HCT116 (cell line): ENCODE measurements at regions not wholly inside any gene's neighbourhood (a gene's known extent, or its start where the extent isn't known, plus 50 kb on each side); places are given as distances from the start of the nearest gene placed in this dataset.
A peak's percentile ranks its signal among the peaks of the same experiment; 100 is the strongest.
"Not testable (repeated sequence)": the region's sequence is repeated elsewhere in the genome, so short reads cannot be mapped to it uniquely, and the experiment has no call there.

Experiments
- ATAC-seq: fragments of 200-7000 bp; cut with Tn5 transposase; 2 replicates; pipeline ENCODE4 v1.9.1; 2020; ENCODE audit warnings: mild to moderate bottlenecking, moderate library complexity
- BruUV-seq: library from RNA; stranded (reverse); fragments of 400-500 nt; replicated peaks from 2 replicates; lab custom pipeline; 2021; lab: Mats Ljungman, UMichigan
- CTCF ChIA-PET: fragments of 300-600 bp; sonication (Branson Sonifier 250); formaldehyde crosslinking; loops from one replicate; lab custom pipeline; 2021; ENCODE audit warnings: antibody characterized with exemption; lab: Charles Lee
- POLR2A ChIA-PET: fragments of 300-600, 350-600 bp; sonication (Branson Sonifier 250); formaldehyde crosslinking; loops from one replicate; lab custom pipeline; 2021; ENCODE audit warnings: antibody characterized with exemption; lab: Charles Lee
- RAD21 ChIA-PET, 2 experiments: fragments of 300-600 bp; sonication (Branson Sonifier 250); formaldehyde crosslinking; loops; one replicate each; lab custom pipeline; 2023; ENCODE audit warnings: low total read pairs in 2 of 2; ENCODE audit not compliant: uncharacterized antibody in 2 of 2, unreplicated experiment in 2 of 2, low non-redundant PET in 1 of 2; lab: Charles Lee
- DNase-seq: peaks from one replicate; pipeline ENCODE4 v3.0.0-alpha.2; 2010; ENCODE audit warnings: low read depth, low spot score
- H2AFZ ChIP-seq: fragments of 200-600 bp; shearing (Covaris generic), sonication (generic); 2 replicates; pipeline ENCODE4 v1.6.1; 2017; ENCODE audit warnings: low read depth, mixed run types, mixed read lengths, antibody characterized with exemption, low read length; ENCODE audit not compliant: poor library complexity, severe bottlenecking
- H3K27ac ChIP-seq: 2 replicates; pipeline ENCODE4 v1.5.1; 2012; ENCODE audit warnings: low read depth, low read length
- H3K27me3 ChIP-seq: fragments of 200-600 bp; sonication (generic); 2 replicates; pipeline ENCODE4 v1.6.1; 2016; ENCODE audit warnings: mixed run types, low read length, mixed read lengths; ENCODE audit not compliant: insufficient read depth
- H3K36me3 ChIP-seq, 2 experiments: fragments of 200-500 bp in 1 of 2; fragments of 200-600 bp in 1 of 2; sonication (Bioruptor generic) in 1 of 2; sonication (generic) in 1 of 2; 2 replicates each; pipeline versions ENCODE4 v1.5.1 to v1.6.1; 2014 to 2016; ENCODE audit warnings: low read length in 2 of 2, inconsistent platforms in 1 of 2, mixed read lengths in 1 of 2, mixed run types in 1 of 2; ENCODE audit not compliant: insufficient read depth in 2 of 2, control insufficient read depth in 1 of 2
- H3K4me1 ChIP-seq, 2 experiments: fragments of 200-600 bp in 1 of 2; sonication (generic) in 1 of 2; 2 replicates each; pipeline versions ENCODE4 v1.5.1 to v1.6.1; 2012 to 2017; ENCODE audit warnings: low read length in 2 of 2, inconsistent platforms in 1 of 2, mild to moderate bottlenecking in 1 of 2, mixed read lengths in 1 of 2, mixed run types in 1 of 2, moderate library complexity in 1 of 2; ENCODE audit not compliant: insufficient read depth in 2 of 2, control insufficient read depth in 1 of 2
- H3K4me2 ChIP-seq: fragments of 200-600 bp; sonication (generic); 2 replicates; pipeline ENCODE4 v1.6.1; 2017; ENCODE audit warnings: mixed run types, low read length, mixed read lengths
- H3K4me3 ChIP-seq, 2 experiments: fragments of 200-600 bp in 1 of 2; sonication (generic) in 1 of 2; replicated peaks in 1 of 2; 2 replicates each; pipeline ENCODE4 v1.5.1; 2011 to 2016; ENCODE audit warnings: low read length in 2 of 2, control low read depth in 1 of 2, low read depth in 1 of 2, mild to moderate bottlenecking in 1 of 2, mixed read lengths in 1 of 2, mixed run types in 1 of 2
- H3K79me2 ChIP-seq: fragments of 200-600 bp; sonication (generic); 2 replicates; pipeline ENCODE4 v1.6.1; 2017; ENCODE audit warnings: mild to moderate bottlenecking, mixed run types, low read length, moderate library complexity, mixed read lengths; ENCODE audit not compliant: insufficient read depth
- H3K9ac ChIP-seq: fragments of 200-600 bp; sonication (generic); 2 replicates; pipeline ENCODE4 v1.6.1; 2016; ENCODE audit warnings: low read length, mixed read lengths
- H3K9me2 ChIP-seq: fragments of 200-600 bp; sonication (generic), shearing (Covaris generic); 2 replicates; pipeline ENCODE4 v1.6.1; 2017; ENCODE audit warnings: mixed run types, mild to moderate bottlenecking, moderate library complexity; ENCODE audit not compliant: insufficient read depth
- H3K9me3 ChIP-seq, 2 experiments: fragments of 200-500 bp in 1 of 2; fragments of 200-600 bp in 1 of 2; sonication (Bioruptor generic) in 1 of 2; sonication (generic) in 1 of 2; 2 replicates each; pipeline ENCODE4 v1.6.1; 2014 to 2017; ENCODE audit warnings: low read length in 2 of 2, mixed read lengths in 2 of 2, inconsistent platforms in 1 of 2, low read depth in 1 of 2, mild to moderate bottlenecking in 1 of 2, mixed run types in 1 of 2, moderate library complexity in 1 of 2; ENCODE audit not compliant: control insufficient read depth in 1 of 2, insufficient read depth in 1 of 2
- H4K20me1 ChIP-seq: fragments of 200-600 bp; sonication (generic), shearing (Covaris generic); 2 replicates; pipeline ENCODE4 v1.6.1; 2017; ENCODE audit warnings: mixed run types, mild to moderate bottlenecking, moderate library complexity; ENCODE audit not compliant: insufficient read depth
- CEBPB ChIP-seq: IDR thresholded peaks from 2 replicates; pipeline ENCODE4 v1.6.1; 2012; ENCODE audit warnings: low read depth
- CTCF ChIP-seq, 3 experiments: fragments of 200-600 bp in 1 of 3; sonication (generic) in 1 of 3; IDR thresholded peaks in 2 of 3; conservative IDR thresholded peaks in 1 of 3; 2 replicates each; pipeline ENCODE4 v1.5.1; 2012 to 2017; ENCODE audit warnings: low read depth in 2 of 3, low read length in 2 of 3, antibody characterized with exemption in 1 of 3, borderline replicate concordance in 1 of 3, control low read depth in 1 of 3, mild to moderate bottlenecking in 1 of 3, mixed read lengths in 1 of 3, mixed run types in 1 of 3, moderate library complexity in 1 of 3; ENCODE audit not compliant: insufficient read depth in 1 of 3
- MAX ChIP-seq: IDR thresholded peaks from 2 replicates; pipeline ENCODE4 v1.6.1; 2012
- REST ChIP-seq: IDR thresholded peaks from 2 replicates; pipeline ENCODE4 v1.6.1; 2012; ENCODE audit warnings: low read depth
- SP1 ChIP-seq: IDR thresholded peaks from 2 replicates; pipeline ENCODE4 v1.6.1; 2012; ENCODE audit warnings: low read depth
- intact Hi-C: fragments of 100-400 bp; cut with micrococcal nuclease; formaldehyde crosslinking; loops from 2 replicates; pipeline ENCODE4 v1.10.0; 2022

GRCh38 chr3:23728601-23729117, 77.1 kb upstream of the UBE2E1 start:
- no peaks in the 10 kb centered on the region for H3K9me3 ChIP-seq
- no peaks in the 10 kb centered on the region for H3K27me3 ChIP-seq
- ChIA-PET CTCF (no interaction called here), POLR2A (interaction anchor here (1.3 kb wide), 1 partner anchor 13 kb away, joined by 3 read pairs; no protein-coding TSS in a partner anchor), RAD21 (no interaction called here)
- no peaks in the 10 kb centered on the region for H3K79me2 ChIP-seq
- peak overlapping the region; percentile 1 for H2AFZ ChIP-seq
- H3K9ac ChIP-seq: no peak overlapping the region
- H3K4me3 ChIP-seq: no peak overlapping the region
- peaks cover 13 to 34% of the 10 kb centered on the region in 2 experiments for H3K4me1 ChIP-seq
- ATAC-seq (peak; percentile 48; the same call in 1 of the 2 replicates), DNase-seq (no peak)
- H4K20me1 ChIP-seq: no peaks in the 10 kb centered on the region
- no TSS peak for BruUV-seq
- TF ChIP-seq CTCF (IDR thresholded peaks at IDR 0.05 in 2 of 3, conservative IDR thresholded peaks at IDR 0.05 in 1 of 3; ENCODE audit: borderline replicate concordance in 1 of 3, insufficient read depth in 1 of 3, low read depth in 2 of 3, low read length in 2 of 3) (no peak), REST (no peak), CEBPB (no peak), SP1 (no peak), MAX (no peak)
- no peaks in the 10 kb centered on the region for H3K36me3 ChIP-seq
- H3K27ac ChIP-seq: no peak overlapping the region
- intact Hi-C loops: no loop called here
- H3K4me2 ChIP-seq: peak overlapping the region; percentile 2
- no peaks in the 10 kb centered on the region for H3K9me2 ChIP-seq

- H3K27ac ChIP-seq, H3K27me3 ChIP-seq, H3K79me2 ChIP-seq, H3K36me3 ChIP-seq, H3K9me3 ChIP-seq, BruUV-seq, H3K4me3 ChIP-seq, RAD21 ChIA-PET, DNase-seq, H2AFZ ChIP-seq, H3K9ac ChIP-seq, POLR2A ChIA-PET, CTCF ChIA-PET, intact Hi-C loops, H3K9me2 ChIP-seq, H4K20me1 ChIP-seq: not testable (repeated sequence)
- H3K4me2 ChIP-seq: peak overlapping the region; percentile 2; the same call in 1 of the 2 replicates
- ATAC-seq: peak; percentile 3; the same call in 1 of the 2 replicates
- H3K4me1 ChIP-seq: peaks cover 13 to 39% of the 10 kb centered on the region in 2 experiments
Measured at GRCh38 chr3:23729362-23729761, 76.4 kb upstream of the UBE2E1 start.
